NCI-H146 treated with DMSO at 0.1 percent for 48 hours (cell line): ENCODE measurements at regions not wholly inside any gene's neighbourhood (a gene's known extent, or its start where the extent isn't known, plus 50 kb on each side); places are given as distances from the start of the nearest gene placed in this dataset.
A peak's percentile ranks its signal among the peaks of the same experiment; 100 is the strongest.

Experiments used
- DNase-seq: peaks from one replicate; lab custom pipeline; 2025; ENCODE audit not compliant: unreplicated experiment; lab: John Stamatoyannopoulos, UW

DNA sequence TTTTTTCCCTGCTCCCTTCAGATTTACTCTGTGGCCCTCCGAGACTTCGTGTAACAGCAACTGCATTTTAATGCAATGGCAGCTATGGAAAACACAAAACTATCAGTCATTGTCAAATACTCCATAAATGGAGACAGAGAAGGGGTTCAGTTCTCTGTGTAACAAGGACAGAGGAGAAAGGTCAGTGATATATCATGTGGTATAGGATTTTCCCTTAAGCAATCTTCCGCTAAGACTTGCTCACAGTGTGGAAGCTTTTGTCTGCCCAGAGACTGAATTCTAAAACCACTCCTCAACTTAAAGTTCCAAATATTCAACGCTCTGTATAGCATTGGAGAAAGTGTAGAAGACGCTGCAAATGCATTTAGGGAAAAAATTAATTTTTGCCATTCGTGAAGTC is 111.3 kb upstream of the EDNRB start:
- no peak for DNase-seq

DNA sequence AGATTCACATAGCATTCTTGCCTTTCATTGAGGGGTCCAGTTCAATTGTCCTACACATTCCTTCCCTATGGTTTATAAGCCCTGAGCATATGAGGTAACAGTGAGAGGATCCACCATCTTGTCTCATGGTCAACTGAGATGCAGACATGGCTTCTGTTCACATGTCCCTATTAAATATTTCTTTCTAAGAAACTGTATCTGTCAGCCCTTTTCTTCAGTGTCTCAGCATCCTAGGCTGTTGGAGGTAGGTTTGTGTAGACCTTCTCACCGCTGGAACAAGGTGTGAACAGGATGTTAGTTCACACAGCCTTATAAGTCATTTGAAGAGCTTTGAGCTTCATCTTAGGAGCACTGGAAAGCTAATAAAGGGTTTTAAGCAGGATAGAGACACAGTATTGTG is 110.3 kb upstream of the EDNRB start:
- no peak for DNase-seq

DNA sequence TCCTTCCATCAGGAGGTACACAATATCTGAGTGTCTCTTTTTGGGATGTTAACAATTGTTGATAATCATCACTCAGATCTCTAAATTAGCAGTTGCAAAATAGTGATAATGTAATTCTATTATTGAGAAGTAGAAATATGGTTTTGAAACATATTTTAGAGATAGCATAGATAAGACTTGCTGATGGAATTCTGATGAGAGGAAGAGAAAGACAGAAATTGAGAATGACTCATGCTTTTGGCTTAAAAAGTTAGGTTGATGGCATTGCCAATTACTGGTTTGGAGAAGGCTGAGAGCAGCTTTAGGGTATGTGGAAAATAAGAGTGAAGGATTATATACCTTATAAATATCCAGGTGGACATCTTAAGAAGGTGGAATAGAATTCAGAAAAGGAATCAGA is 106.4 kb upstream of the EDNRB start:
- no peak for DNase-seq

DNA sequence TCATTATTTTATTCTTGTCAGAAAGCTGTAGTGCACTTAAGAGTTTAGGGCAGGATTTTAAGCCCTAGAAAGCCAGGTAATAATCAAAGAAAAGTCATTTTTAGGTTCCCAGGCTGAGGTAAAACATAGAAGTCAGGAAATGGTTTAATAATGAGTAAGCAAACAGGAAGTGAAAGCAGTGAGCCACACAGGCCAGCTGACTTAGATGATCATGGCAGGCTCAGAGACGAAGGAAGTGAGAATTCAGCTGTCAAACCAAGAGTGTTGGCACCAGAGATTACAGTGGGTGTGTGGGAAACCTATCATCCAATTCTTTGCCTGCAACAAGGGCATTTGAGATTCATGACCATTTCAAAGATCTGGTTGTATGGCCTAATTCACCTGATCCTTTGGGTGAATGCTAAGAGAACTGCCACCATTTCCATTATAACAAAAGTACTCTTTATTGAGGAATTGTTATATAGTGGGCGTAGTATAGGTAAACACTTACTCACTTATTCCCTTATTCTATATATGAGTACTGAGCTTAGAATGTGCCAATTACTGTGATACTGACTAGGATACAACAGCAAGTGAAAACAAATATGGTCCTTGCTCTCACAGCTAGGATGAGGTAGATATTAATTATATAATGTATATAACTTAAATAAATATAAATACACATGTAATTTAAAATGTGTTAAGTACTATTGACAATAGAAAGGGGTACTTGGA is 103.7 kb upstream of the EDNRB start:
- no peak for DNase-seq

DNA sequence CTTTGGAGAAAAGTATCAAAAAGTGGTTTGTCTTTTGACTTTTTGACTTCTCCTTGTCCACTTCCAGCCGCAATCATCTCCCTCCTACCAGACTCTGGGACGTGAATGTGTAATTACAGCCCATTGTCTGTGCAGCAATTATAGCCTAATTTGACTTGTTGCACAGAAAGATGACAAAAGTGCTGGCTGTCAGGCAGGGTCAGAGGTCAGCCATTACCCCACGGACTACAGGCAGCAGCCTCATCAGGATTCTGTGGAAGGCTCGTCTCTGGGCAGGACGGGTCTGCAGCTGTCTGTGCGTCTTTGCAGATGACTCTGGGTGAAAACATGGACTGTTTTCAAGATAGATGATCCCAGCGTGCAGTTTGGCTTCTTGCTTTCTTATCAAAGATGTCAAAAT is 102.2 kb upstream of the EDNRB start:
- DNase-seq: peak; percentile 59

DNA sequence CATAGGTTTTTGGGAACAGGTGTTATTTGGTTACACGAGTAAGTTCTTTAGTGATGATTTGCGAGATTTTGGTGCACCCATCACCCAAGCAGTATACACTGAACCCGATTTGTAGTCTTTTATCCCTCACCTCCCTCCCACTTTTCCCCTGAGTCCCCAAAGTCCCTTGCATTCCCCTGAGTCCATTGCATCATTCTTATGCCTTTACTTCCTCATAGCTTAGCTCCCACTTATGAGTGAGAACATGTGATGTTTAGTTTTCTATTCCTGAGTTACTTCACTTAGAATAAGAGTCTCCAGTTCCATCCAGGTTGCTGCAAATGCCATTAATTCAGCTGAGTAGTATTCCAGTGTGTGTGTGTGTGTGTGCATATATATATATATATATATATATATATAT is 97.2 kb upstream of the EDNRB start:
- no peak for DNase-seq

DNA sequence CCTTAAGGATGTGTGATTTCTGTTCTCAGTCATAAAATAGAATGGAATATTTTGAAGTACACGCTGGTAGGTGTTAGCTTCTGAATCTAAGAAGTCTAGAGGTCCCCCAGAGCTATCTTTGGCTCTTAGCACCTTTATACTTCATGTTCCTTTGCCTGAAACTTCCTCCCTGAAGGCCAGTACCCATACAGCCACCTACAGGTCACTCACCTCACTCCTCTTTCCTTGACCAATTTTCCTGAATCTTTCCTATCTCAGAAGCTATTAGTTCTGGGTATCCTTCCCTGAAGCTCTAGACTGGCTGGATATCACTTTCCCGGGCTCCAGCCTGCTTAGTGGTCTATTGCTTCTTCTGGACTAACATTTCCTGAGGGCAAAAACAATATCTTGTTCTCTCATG is 93.4 kb upstream of the EDNRB start:
- DNase-seq: no peak

DNA sequence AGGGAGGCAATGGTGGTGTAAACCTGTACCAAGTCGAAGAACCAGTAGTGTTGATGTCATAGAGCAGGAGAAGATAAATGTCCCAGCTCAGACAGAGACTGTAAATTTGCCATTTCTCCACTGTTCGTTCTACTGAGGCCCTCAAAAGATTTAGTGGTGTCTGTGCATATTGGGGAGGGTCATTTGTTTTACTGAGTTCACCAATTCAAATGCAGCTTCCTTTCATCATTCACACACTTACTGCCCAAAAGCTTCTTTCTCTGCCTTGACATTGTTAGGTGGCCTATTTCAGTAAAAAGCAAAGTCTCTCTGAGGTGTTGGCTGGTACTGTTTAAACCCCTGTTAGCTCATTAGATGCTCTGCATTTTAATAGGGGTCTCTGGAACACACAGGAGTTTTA is 86.2 kb upstream of the EDNRB start:
- DNase-seq: no peak

DNA sequence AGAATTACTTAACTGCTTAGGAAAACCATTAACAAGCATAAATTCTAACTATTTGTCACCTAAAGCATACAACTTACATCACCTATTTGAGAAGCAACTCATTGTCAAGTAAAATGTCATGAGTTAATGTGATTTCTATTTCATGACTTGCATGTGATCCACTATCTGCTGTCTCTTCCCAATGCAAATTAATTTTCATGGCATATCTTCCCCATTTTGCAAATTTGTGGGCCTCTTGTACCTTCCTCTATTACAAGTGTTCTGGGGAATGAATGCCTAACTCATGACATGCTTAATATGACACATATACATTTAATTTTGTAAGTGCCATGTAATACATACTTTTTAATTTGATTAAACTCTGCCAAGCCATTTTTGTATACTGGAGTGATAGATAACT is 81.1 kb upstream of the EDNRB start:
- DNase-seq: no peak

DNA sequence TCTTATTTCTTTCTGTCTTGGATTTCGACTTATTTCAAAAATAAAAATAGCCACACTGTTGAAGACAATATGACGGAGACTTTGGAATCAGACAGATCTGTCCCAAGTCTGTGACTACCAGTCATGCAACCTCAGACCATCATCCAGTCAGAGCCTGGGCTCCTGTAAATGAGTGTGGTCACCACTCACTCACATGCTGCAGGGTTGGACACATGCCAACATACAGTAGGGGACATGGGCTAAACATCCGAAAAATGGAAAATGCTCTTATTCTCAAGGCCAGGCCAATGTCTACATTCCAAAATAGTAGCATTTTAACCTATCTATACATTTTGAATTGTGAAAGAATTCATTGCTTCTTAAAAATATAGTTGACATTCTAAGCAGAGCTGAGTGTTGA is 75.5 kb upstream of the EDNRB start:
- DNase-seq: no peak

DNA sequence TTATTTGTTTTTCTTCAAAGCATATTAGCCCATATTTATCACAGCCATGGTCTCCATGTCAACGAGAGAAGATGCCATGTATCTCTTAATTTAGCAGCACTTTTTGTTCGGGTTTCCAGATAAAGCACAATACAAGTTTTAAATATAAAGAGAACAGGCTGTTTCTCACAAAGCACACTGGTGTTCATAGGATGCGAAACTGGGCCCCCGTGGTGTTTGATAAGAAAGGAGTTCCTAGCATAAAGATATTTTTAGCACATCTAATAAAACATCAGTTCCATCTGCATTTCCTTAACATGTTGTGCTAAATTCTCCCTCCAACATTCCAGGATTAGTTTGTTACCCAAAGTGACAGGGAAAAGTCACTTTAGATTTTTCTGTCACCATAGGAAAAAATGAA is 72.4 kb upstream of the EDNRB start:
- no peak for DNase-seq

DNA sequence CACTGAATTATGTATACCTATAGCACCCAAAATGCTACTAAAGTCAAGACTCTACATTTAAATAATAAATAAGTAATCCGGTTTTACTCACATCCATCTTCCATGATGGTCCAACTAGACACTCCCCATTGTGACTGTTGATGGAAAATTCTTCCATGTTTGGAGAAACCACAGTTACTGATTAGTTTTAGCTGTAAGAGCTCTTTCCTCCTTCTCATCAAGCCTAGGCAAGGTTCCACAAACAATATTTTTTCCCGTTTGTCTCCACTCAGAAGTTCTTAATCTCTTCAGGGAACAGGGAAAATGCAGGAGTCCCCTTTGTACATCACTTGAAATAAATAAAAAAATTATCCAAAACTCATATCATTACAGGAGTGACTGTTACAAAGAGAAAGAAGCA is 70.7 kb upstream of the EDNRB start:
- DNase-seq: no peak

DNA sequence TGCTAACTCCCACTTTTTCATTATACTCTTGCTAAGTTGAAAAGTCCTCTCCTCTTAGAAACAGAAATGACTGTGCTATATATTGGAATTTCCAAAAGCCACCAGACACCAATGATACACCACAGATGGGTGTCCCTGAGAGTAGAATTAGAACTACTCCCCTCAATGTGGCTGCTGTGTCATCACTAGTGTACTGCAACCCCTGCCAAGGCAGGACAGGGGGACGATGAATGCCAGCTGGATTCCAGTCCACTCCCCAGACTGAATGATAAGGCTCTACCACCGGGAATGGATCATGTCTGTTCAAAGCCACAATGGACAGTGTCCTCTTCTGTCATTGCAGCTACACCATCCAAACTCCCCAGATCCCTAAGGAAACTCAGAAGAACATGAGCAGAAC is 69.7 kb upstream of the EDNRB start:
- no peak for DNase-seq

DNA sequence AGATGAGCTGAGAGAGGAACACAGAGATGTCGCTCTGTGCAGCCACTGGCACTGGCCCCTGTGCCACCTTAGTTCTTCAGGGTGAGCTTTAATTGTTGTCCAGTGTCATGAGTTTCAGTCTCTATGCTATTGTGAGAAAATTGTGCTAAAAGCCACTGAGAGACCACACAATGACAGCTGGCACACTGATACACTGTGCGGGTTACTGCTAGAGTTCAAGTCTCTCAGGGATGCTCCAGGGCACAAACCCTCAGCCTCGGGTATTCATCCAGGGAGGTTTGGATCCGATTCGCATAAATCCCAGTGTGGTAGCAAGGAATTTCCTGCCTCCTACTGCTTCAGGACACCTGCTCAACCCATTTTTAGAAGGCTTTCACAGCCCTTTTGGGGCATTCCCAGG is 68.1 kb upstream of the EDNRB start:
- DNase-seq: no peak

DNA sequence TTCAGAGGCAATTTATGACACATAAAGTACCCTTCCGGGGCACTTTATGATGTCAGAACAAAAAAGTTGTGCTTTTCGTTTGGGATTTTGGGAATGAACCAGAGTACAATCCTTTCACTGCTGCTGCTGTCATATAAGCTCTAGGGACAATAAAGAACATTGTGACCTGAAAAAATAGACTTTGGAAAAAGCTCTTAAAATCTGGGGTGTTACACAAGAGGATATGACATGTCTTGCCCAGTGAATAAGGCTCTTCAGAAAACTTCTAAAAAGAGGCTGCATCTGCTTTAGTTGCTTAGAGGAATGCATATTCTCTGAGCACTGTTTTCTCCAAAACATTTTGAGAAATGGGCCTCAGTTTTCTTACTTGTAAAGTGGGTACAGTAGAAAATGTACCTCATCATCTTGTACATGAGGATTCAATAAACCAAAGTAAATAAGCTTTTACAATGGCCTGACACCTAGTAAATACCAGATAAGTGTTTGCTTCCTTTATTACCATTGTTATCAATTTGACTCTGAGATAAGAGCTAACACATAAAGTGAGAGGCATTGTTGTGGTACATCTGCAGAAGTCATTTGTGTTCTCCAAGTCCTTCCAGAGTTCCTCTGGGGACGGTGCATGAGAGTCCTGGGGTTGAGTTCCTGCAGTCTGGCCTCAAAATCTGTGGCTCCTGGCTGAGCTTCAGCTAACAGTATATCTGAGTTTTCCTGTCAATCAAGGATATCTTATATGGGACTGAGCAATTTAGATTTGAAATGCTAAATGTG is 67.4 kb upstream of the EDNRB start:
- DNase-seq: no peak

DNA sequence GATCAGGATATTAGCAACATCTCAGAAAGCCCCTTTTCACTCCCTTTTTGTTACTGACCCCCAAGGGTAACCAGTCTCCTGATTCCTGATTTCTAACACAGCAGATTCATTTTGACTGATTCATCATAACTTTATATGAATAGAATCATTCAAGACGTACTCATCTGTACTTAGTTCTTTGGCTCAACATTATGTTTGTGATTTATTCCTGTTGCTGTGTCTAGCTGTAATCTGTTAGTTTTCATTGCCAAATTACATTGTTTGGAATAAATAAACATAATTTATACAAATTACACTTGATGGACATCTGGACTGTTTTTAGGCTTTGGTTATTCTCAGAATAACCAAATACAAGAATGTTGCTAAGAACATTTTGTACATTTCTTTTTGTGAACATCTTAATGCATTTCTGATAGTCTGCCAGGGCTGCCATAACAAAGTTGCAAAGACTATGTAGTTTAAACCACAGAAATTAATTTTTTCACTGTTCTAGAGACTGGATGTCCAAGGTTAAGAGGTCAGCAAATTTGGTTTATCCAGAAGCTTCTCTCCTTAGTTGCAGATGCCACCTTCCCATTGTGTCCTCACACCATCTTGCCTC is 62.8 kb upstream of the EDNRB start:
- DNase-seq: no peak

DNA sequence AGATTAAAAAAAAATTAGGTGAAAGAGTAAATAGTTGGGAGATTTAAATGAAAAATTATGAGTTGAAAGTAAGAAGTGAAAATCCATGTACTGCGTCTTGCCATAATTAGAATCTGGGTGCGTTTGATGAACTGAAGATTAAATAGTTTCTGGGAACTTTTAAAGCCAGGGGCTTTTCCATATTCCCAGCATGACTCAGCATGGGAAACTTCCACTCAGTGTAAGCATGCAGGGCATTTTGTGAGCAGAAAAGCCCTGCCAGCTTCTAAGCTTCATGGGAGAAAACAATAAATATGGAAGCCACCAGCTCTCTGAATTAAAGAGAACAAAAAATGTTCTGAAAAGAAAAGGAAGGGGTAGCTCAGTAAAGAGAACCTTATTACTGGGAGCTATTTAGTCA is 62.0 kb upstream of the EDNRB start:
- no peak for DNase-seq

DNA sequence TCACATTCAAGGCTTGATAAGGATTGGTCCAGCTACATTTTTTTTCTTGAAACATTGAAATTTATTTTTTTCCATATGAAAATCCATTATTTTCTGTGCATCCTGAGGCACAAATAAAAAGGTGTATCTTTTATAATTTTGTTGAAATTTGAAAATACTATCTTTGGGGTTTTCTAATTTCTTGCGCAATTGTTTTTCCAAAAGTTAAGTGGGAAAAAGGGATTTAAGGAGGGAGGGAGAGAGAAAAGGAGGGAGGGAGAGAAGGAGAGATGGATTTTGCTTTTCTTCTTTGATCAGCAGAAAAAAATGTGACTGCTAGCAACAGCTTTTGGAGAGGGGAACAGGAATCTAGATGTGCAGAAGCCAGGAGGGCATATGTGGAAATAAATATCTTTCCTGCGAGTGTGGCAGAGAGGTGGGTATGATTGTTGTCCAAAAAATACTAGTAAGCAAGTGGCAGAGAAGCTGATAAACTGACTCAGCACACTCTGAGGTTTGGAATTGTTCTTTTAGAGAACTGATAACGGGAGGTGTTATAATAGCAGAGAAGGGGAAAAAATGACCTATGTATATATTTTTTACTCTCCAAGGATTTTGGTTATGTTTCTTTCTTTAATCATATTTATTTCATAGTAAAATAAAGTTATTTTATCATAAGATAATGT is 61.2 kb upstream of the EDNRB start:
- no peak for DNase-seq

DNA sequence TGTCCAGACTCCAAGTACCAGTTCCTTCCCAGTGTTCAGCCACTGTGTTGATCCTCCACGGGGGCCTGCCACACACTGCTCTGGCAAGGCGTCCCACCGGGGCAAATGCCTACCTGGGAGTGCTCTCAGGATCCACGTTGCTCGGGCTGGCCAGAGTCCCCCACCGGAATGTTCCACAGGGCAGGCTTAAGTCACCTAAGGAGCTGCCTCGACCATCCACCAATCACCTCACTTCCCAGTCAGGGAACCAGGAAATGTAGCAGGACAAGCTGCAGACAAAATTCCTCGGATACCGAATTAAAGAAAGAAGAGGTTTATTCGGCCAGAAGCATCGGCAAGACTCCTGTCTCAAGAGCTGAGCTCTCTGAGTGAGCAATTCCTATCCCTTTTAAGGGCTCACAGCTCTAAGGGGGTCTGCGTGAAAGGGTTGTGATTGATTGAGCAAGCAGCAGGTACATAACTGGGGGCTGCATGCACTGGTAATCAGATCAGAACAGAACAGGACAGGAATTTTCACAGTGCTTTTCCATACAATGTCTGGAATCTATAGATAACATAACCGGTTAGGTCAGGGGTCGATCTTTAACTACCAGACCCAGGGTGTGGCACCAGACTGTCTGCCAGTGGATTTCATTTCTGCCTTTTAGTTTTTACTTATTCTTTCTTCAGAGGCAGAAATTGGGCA is 56.9 kb upstream of the EDNRB start:
- DNase-seq: no peak

DNA sequence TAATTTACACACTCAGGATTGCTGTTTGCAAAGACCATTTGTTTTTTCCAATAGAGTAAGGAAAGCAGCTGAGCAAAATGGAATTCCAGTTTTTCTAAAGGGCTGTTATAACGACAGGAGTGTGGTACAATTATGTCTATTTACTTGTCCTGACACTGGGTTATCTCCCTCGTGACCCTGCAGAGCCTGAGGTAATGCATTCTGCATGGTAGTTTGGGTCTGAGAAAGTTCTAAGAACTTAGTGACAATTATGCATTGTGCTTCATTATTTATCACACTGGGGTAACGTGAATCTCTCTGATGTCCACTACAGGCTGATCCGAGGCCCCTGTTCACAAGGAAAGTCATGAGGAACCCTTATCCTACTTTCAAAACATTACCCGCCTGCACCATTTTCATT is 50.7 kb upstream of the EDNRB start:
- no peak for DNase-seq
